Hippocampal formation (tissue), 2 donors: ENCODE measurements at regions not wholly inside any gene's neighbourhood (a gene's known extent, or its start where the extent isn't known, plus 50 kb on each side); places are given as distances from the start of the nearest gene placed in this dataset.
"Not testable (repeated sequence)": the region's sequence is repeated elsewhere in the genome, so short reads cannot be mapped to it uniquely, and the experiment has no call there.

Experiments used
- DNase-seq, 2 donors: peaks; one replicate each; lab custom pipeline; 2025; lab: John Stamatoyannopoulos, UW

GRCh38 chr11:26839911-26840698 is 118.2 kb upstream of the SLC5A12 start:
- no peak for DNase-seq

- no peak for DNase-seq
Observed at GRCh38 chr11:26841818-26842473, 120.1 kb upstream of the SLC5A12 start.

- no peak for DNase-seq
Observed at GRCh38 chr11:26842478-26843282, 120.8 kb upstream of the SLC5A12 start.

GRCh38 chr11:26843539-26843938 is 121.7 kb upstream of the SLC5A12 start:
- no peak for DNase-seq

GRCh38 chr11:26844963-26845362 is 123.1 kb upstream of the SLC5A12 start:
- no peak for DNase-seq

GRCh38 chr11:26846227-26846626 is 124.4 kb upstream of the SLC5A12 start:
- DNase-seq = no peak

GRCh38 chr11:26847459-26847858 is 125.6 kb upstream of the SLC5A12 start:
- no peak for DNase-seq

GRCh38 chr11:26847977-26848376 is 126.1 kb upstream of the SLC5A12 start:
- DNase-seq = no peak

- DNase-seq = no peak
Observed at GRCh38 chr11:26849036-26849435, 127.2 kb upstream of the SLC5A12 start.

- DNase-seq = no peak
Observed at GRCh38 chr11:26851291-26851690, 129.4 kb upstream of the SLC5A12 start.

GRCh38 chr11:26851696-26852095 is 129.8 kb upstream of the SLC5A12 start:
- DNase-seq = no peak

GRCh38 chr11:26858098-26858497 is 135.8 kb upstream of the FIBIN start:
- no peak for DNase-seq

- DNase-seq = no peak
Observed at GRCh38 chr11:26859416-26859815, 134.5 kb upstream of the FIBIN start.

- DNase-seq = no peak
Observed at GRCh38 chr11:26860091-26860780, 133.7 kb upstream of the FIBIN start.

- DNase-seq = no peak
Observed at GRCh38 chr11:26860895-26861294, 133.0 kb upstream of the FIBIN start.

GRCh38 chr11:26862801-26863200 is 131.1 kb upstream of the FIBIN start:
- DNase-seq = no peak

- no peak for DNase-seq
Observed at GRCh38 chr11:26865703-26866102, 128.2 kb upstream of the FIBIN start.

- no peak for DNase-seq
Observed at GRCh38 chr11:26867286-26867685, 126.6 kb upstream of the FIBIN start.

- DNase-seq = no peak
Observed at GRCh38 chr11:26878959-26879581, 114.8 kb upstream of the FIBIN start.

- DNase-seq = not testable (repeated sequence)
Observed at GRCh38 chr11:26882363-26882880, 111.5 kb upstream of the FIBIN start.

- DNase-seq = no peak
Observed at GRCh38 chr11:26891501-26891900, 102.4 kb upstream of the FIBIN start.
